CD4-positive, alpha-beta T cell (primary cell): ENCODE measurements at regions not wholly inside any gene's neighbourhood (a gene's known extent, or its start where the extent isn't known, plus 50 kb on each side); places are given as distances from the start of the nearest gene placed in this dataset.

Experiments
- ATAC-seq: fragments of 200-7000 bp; cut with Tn5 transposase; one replicate; pipeline ENCODE4 v1.10.0; 2022; ENCODE audit warnings: mild to moderate bottlenecking; ENCODE audit not compliant: poor library complexity
- CTCF ChIA-PET: fragments of 350-600 bp; sonication (Branson Sonifier 250); formaldehyde crosslinking; loops from one replicate; lab custom pipeline; 2021; ENCODE audit warnings: antibody characterized with exemption, inconsistent platforms; lab: Charles Lee
- POLR2A ChIA-PET: fragments of 350-600 bp; sonication (Branson Sonifier 250); formaldehyde crosslinking; loops from one replicate; lab custom pipeline; 2021; ENCODE audit warnings: antibody characterized with exemption, inconsistent platforms; lab: Charles Lee
- DNase-seq, 14 experiments: peaks; one replicate each; pipeline ENCODE4 v3.0.0-alpha.2; 2013 to 2020; ENCODE audit warnings: mixed read lengths in 2 of 14
- H3K27ac ChIP-seq, 2 donors: one replicate each; pipeline versions ENCODE4 v1.5.1 to v1.7.0; 2013; ENCODE audit warnings: low read length in 2 of 2, low read depth in 1 of 2, mild to moderate bottlenecking in 1 of 2
- H3K27me3 ChIP-seq, 2 experiments: 1 replicate in 1 of 2; 2 replicates in 1 of 2; pipeline versions ENCODE4 v1.6.1 to v1.7.0; 2013; ENCODE audit warnings: low read length in 2 of 2, control low read depth in 1 of 2, mild to moderate bottlenecking in 1 of 2, moderate library complexity in 1 of 2; ENCODE audit not compliant: insufficient read depth in 2 of 2, control insufficient read depth in 1 of 2
- H3K36me3 ChIP-seq: one replicate; pipeline ENCODE4 v1.6.1; 2013; ENCODE audit warnings: low read length, control low read depth; ENCODE audit not compliant: insufficient read depth
- H3K4me1 ChIP-seq: one replicate; pipeline ENCODE4 v1.6.1; 2013; ENCODE audit warnings: low read length, control low read depth; ENCODE audit not compliant: insufficient read depth
- H3K4me3 ChIP-seq: one replicate; pipeline ENCODE4 v1.5.1; 2013; ENCODE audit warnings: mild to moderate bottlenecking, low read length, moderate library complexity
- H3K9me3 ChIP-seq, 2 experiments: 1 replicate in 1 of 2; 2 replicates in 1 of 2; pipeline versions ENCODE4 v1.6.1 to v1.7.0; 2013; ENCODE audit warnings: low read length in 2 of 2, mild to moderate bottlenecking in 2 of 2, control low read depth in 1 of 2, moderate library complexity in 1 of 2; ENCODE audit not compliant: control insufficient read depth in 1 of 2, insufficient read depth in 1 of 2
- H3K27ac Mint-ChIP-seq: one replicate; pipeline ENCODE4 v1.8.0; 2020; ENCODE audit warnings: mixed read lengths
- H3K27me3 Mint-ChIP-seq: one replicate; pipeline ENCODE4 v1.8.0; 2021; ENCODE audit warnings: mixed read lengths
- H3K36me3 Mint-ChIP-seq: one replicate; pipeline ENCODE4 v1.8.0; 2021; ENCODE audit warnings: low read depth, mixed read lengths
- H3K4me1 Mint-ChIP-seq: one replicate; pipeline ENCODE4 v1.8.0; 2021; ENCODE audit warnings: low read depth, mixed read lengths
- H3K4me3 Mint-ChIP-seq: one replicate; pipeline ENCODE4 v1.8.0; 2020; ENCODE audit warnings: mild to moderate bottlenecking, mixed read lengths
- H3K9me3 Mint-ChIP-seq: one replicate; pipeline ENCODE4 v1.8.0; 2020; ENCODE audit warnings: mixed read lengths
- intact Hi-C, 2 experiments: fragments of 100-400 bp; cut with DNase I in 1 of 2; cut with micrococcal nuclease in 1 of 2; formaldehyde crosslinking; loops; one replicate each; pipeline versions ENCODE4 v1.15.1 to v1.9.0; 2023 to 2025; cut with DNase I, micrococcal nuclease
- TF ChIP-seq, protein P1 (sequence below): fragments of 200-600 bp; IDR thresholded peaks from one replicate; pipeline ENCODE4 v1.8.0; 2022; ENCODE audit warnings: antibody characterized with exemption, mild to moderate bottlenecking

DNA sequence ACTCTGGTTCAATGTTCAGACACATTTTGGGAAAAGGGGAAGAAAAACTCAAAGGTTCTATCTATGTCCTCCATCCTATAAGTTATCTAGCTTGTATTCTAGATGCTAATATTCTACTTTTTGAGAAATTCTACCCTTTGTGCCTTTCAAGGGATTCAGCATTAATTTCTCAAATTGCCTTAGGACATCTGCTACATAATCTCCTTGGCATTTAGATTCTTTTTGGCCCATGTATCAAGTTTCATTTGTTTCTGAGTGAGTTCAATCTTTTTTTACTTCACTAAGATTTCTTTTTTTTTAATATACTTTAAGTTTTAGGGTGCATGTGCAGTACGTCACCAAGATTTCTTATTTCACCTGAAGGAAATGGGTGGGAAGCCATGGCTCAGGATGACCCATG, 232.7 kb upstream of the TENT5A start:
- ATAC-seq: no peak

DNA sequence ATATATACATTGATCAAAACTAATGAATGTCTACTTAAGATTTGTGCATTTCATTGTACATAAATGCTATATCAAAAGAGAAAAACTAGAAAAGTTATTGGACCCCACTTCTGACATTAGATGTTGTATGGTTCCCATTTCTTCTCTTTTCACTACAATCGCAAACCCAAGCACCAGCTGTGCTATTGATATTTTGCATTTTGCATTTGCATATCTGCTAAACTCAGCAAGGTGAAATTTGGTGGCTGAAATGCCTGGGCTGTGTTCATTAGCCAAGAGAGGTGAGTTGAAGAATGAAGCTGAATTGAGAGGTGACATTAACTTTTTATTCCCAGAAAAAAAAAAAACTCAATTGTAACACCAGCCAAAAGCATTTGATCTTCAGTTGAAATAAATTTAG, 232.1 kb upstream of the TENT5A start:
- no peaks in the 10 kb centered on the region for H3K36me3 ChIP-seq
- no peaks in the 10 kb centered on the region for H3K36me3 Mint-ChIP-seq
- POLR2A ChIA-PET: no interaction called here
- TF ChIP-seq, protein P1, sequence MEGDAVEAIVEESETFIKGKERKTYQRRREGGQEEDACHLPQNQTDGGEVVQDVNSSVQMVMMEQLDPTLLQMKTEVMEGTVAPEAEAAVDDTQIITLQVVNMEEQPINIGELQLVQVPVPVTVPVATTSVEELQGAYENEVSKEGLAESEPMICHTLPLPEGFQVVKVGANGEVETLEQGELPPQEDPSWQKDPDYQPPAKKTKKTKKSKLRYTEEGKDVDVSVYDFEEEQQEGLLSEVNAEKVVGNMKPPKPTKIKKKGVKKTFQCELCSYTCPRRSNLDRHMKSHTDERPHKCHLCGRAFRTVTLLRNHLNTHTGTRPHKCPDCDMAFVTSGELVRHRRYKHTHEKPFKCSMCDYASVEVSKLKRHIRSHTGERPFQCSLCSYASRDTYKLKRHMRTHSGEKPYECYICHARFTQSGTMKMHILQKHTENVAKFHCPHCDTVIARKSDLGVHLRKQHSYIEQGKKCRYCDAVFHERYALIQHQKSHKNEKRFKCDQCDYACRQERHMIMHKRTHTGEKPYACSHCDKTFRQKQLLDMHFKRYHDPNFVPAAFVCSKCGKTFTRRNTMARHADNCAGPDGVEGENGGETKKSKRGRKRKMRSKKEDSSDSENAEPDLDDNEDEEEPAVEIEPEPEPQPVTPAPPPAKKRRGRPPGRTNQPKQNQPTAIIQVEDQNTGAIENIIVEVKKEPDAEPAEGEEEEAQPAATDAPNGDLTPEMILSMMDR: no peak
- no peak overlapping the region for H3K4me3 Mint-ChIP-seq
- peaks cover 2% of the 10 kb centered on the region for H3K9me3 Mint-ChIP-seq
- H3K9me3 ChIP-seq: no peaks in the 10 kb centered on the region
- H3K4me1 ChIP-seq: no peaks in the 10 kb centered on the region
- H3K4me3 ChIP-seq: no peak overlapping the region
- intact Hi-C loops: no loop called here
- H3K27me3 ChIP-seq: no peaks in the 10 kb centered on the region
- no peaks in the 10 kb centered on the region for H3K4me1 Mint-ChIP-seq
- ATAC-seq: no peak
- no peaks in the 10 kb centered on the region for H3K27me3 Mint-ChIP-seq
- no peak for DNase-seq
- no peak overlapping the region for H3K27ac ChIP-seq
- H3K27ac Mint-ChIP-seq: no peak overlapping the region
- CTCF ChIA-PET: no interaction called here

More for the DNA sequence above, 232.7 kb upstream of the TENT5A start:
- no peak overlapping the region for H3K4me3 Mint-ChIP-seq
- CTCF ChIA-PET: no interaction called here
- H3K36me3 ChIP-seq: no peaks in the 10 kb centered on the region
- intact Hi-C loops: no loop called here
- H3K27ac ChIP-seq: no peak overlapping the region
- H3K27ac Mint-ChIP-seq: no peak overlapping the region
- no peaks in the 10 kb centered on the region for H3K27me3 ChIP-seq
- H3K27me3 Mint-ChIP-seq: no peaks in the 10 kb centered on the region
- H3K4me1 ChIP-seq: no peaks in the 10 kb centered on the region
- no peak for DNase-seq
- TF ChIP-seq, protein P1: no peak
- no peak overlapping the region for H3K4me3 ChIP-seq
- no peaks in the 10 kb centered on the region for H3K36me3 Mint-ChIP-seq
- H3K9me3 Mint-ChIP-seq: no peaks in the 10 kb centered on the region
- H3K4me1 Mint-ChIP-seq: no peaks in the 10 kb centered on the region
- POLR2A ChIA-PET: no interaction called here
- H3K9me3 ChIP-seq: no peaks in the 10 kb centered on the region

DNA sequence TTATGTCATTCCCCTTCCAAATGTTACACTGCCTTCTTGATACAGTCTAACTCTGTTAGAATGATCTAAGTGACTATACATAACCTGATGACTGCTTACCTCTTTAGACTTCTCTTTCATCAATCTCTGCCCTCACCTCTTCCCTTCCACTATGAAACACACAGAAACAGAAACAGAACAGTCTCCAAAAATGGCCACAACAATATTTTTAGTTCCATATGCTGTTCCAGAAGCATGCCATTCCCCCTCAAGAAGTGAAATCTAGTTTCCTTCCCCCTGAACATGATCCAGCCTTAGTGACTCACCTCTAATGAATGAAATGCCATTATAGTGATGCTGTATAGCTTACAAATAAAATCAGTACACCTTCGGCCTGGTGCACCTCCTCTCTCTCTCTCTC, 229.3 kb upstream of the TENT5A start:
- Mint-ChIP-seq H3K27ac (no peak overlapping the region), H3K36me3 (no peaks in the 10 kb centered on the region), H3K9me3 (peaks cover 2% of the 10 kb centered on the region), H3K4me3 (no peak overlapping the region), H3K27me3 (no peaks in the 10 kb centered on the region), H3K4me1 (no peaks in the 10 kb centered on the region)
- Histone ChIP-seq H3K27me3 (no peaks in the 10 kb centered on the region), H3K9me3 (no peaks in the 10 kb centered on the region), H3K4me3 (no peak overlapping the region), H3K4me1 (no peaks in the 10 kb centered on the region), H3K36me3 (no peaks in the 10 kb centered on the region), H3K27ac (no peak overlapping the region)
- intact Hi-C loops: no loop called here
- TF ChIP-seq, protein P1: no peak
- DNase-seq (no peak), ATAC-seq (no peak)
- ChIA-PET CTCF (no interaction called here), POLR2A (no interaction called here)
